Mesenchymal stem cell (in vitro differentiated cells and primary cell): ENCODE measurements at regions not wholly inside any gene's neighbourhood (a gene's known extent, or its start where the extent isn't known, plus 50 kb on each side); places are given as distances from the start of the nearest gene placed in this dataset.

Experiments
- DNase-seq: peaks from one replicate; pipeline ENCODE4 v3.0.0-alpha.2; 2013
- H2AFZ ChIP-seq: one replicate; pipeline ENCODE4 v1.6.1; 2013; ENCODE audit warnings: low read depth, mild to moderate bottlenecking, control low read depth, inconsistent platforms, low read length, moderate library complexity
- H2AK5ac ChIP-seq: 2 replicates; pipeline ENCODE4 v1.6.1; 2013; ENCODE audit warnings: low read length, moderate library complexity, mild to moderate bottlenecking, inconsistent platforms; ENCODE audit not compliant: severe bottlenecking
- H2BK120ac ChIP-seq: one replicate; pipeline ENCODE4 v1.6.1; 2013; ENCODE audit warnings: low read depth, mild to moderate bottlenecking, inconsistent platforms, low read length, moderate library complexity
- H2BK12ac ChIP-seq, 2 experiments: one replicate each; pipeline ENCODE4 v1.6.1; 2013; ENCODE audit warnings: inconsistent platforms in 2 of 2, low read length in 2 of 2, mild to moderate bottlenecking in 2 of 2, moderate library complexity in 2 of 2, control low read depth in 1 of 2
- H2BK15ac ChIP-seq: one replicate; pipeline ENCODE4 v1.6.1; 2013; ENCODE audit warnings: mild to moderate bottlenecking, low read depth, inconsistent platforms; ENCODE audit not compliant: poor library complexity, severe bottlenecking
- H2BK5ac ChIP-seq: 2 replicates; pipeline ENCODE4 v1.6.1; 2013; ENCODE audit warnings: low read depth, mild to moderate bottlenecking, low read length, control low read depth, inconsistent platforms; ENCODE audit not compliant: poor library complexity, severe bottlenecking
- H3K14ac ChIP-seq, 2 experiments: one replicate each; pipeline ENCODE4 v1.6.1; 2013; ENCODE audit warnings: inconsistent platforms in 2 of 2, low read length in 2 of 2, control low read depth in 1 of 2, mild to moderate bottlenecking in 1 of 2, moderate library complexity in 1 of 2
- H3K18ac ChIP-seq, 2 experiments: one replicate each; pipeline ENCODE4 v1.6.1; 2013; ENCODE audit warnings: inconsistent platforms in 2 of 2, low read length in 2 of 2, control low read depth in 1 of 2, low read depth in 1 of 2, mild to moderate bottlenecking in 1 of 2
- H3K23ac ChIP-seq, 2 experiments: one replicate each; pipeline ENCODE4 v1.6.1; 2013; ENCODE audit warnings: inconsistent platforms in 2 of 2, low read length in 2 of 2, mild to moderate bottlenecking in 2 of 2, moderate library complexity in 2 of 2, control low read depth in 1 of 2
- H3K27ac ChIP-seq: 2 replicates; pipeline ENCODE4 v1.5.1; 2013; ENCODE audit warnings: mild to moderate bottlenecking, moderate library complexity, low read length, control low read depth, inconsistent platforms; ENCODE audit not compliant: poor library complexity, severe bottlenecking
- H3K27me3 ChIP-seq, 2 experiments: 2 replicates each; pipeline versions ENCODE4 v1.6.1 to v1.7.0; 2013; ENCODE audit warnings: low read length in 2 of 2, mild to moderate bottlenecking in 2 of 2, moderate library complexity in 2 of 2, control low read depth in 1 of 2, inconsistent platforms in 1 of 2; ENCODE audit not compliant: control insufficient read depth in 1 of 2, insufficient read depth in 1 of 2
- H3K36me3 ChIP-seq, 2 experiments: 2 replicates each; pipeline versions ENCODE4 v1.6.1 to v1.7.0; 2013; ENCODE audit warnings: low read length in 2 of 2, control low read depth in 1 of 2, inconsistent platforms in 1 of 2, low read depth in 1 of 2, mild to moderate bottlenecking in 1 of 2; ENCODE audit not compliant: insufficient read depth in 2 of 2, control insufficient read depth in 1 of 2
- H3K4ac ChIP-seq, 2 experiments: one replicate each; pipeline ENCODE4 v1.6.1; 2013; ENCODE audit warnings: inconsistent platforms in 2 of 2, low read length in 2 of 2, mild to moderate bottlenecking in 2 of 2, moderate library complexity in 2 of 2, control low read depth in 1 of 2, low read depth in 1 of 2
- H3K4me1 ChIP-seq: 2 replicates; pipeline ENCODE4 v1.6.1; 2013; ENCODE audit warnings: low read depth, low read length, control low read depth; ENCODE audit not compliant: control insufficient read depth, insufficient read depth
- H3K4me2 ChIP-seq: 2 replicates; pipeline ENCODE4 v1.6.1; 2013; ENCODE audit warnings: low read length, mild to moderate bottlenecking, inconsistent platforms; ENCODE audit not compliant: poor library complexity, severe bottlenecking
- H3K4me3 ChIP-seq, 2 experiments: 2 replicates each; pipeline versions ENCODE4 v1.5.1 to v1.7.0; 2013; ENCODE audit warnings: low read length in 2 of 2, mild to moderate bottlenecking in 2 of 2, control low read depth in 1 of 2, low read depth in 1 of 2; ENCODE audit not compliant: insufficient read depth in 1 of 2
- H3K79me1 ChIP-seq: replicated peaks from 2 replicates; pipeline ENCODE4 v1.6.1; 2013; ENCODE audit warnings: mild to moderate bottlenecking, control low read depth, low read length, inconsistent platforms; ENCODE audit not compliant: poor library complexity, severe bottlenecking
- H3K9ac ChIP-seq: 2 replicates; pipeline ENCODE4 v1.7.0; 2013; ENCODE audit warnings: mild to moderate bottlenecking, low read length, moderate library complexity
- H3K9me3 ChIP-seq: 2 replicates; pipeline ENCODE4 v1.7.0; 2013; ENCODE audit warnings: mild to moderate bottlenecking, low read length; ENCODE audit not compliant: control insufficient read depth
- H4K8ac ChIP-seq: one replicate; pipeline ENCODE4 v1.6.1; 2013; ENCODE audit warnings: inconsistent platforms, mild to moderate bottlenecking, low read length, moderate library complexity
- H4K91ac ChIP-seq: one replicate; pipeline ENCODE4 v1.6.1; 2013; ENCODE audit warnings: mild to moderate bottlenecking, low read length, inconsistent platforms
- WGBS: methylation state at CpG from one replicate; pipeline ENCODE4 v1.1.7; 2013; ENCODE audit warnings: mixed read lengths; 5-methylcytosine and 5-hydroxymethylcytosine counted together

DNA sequence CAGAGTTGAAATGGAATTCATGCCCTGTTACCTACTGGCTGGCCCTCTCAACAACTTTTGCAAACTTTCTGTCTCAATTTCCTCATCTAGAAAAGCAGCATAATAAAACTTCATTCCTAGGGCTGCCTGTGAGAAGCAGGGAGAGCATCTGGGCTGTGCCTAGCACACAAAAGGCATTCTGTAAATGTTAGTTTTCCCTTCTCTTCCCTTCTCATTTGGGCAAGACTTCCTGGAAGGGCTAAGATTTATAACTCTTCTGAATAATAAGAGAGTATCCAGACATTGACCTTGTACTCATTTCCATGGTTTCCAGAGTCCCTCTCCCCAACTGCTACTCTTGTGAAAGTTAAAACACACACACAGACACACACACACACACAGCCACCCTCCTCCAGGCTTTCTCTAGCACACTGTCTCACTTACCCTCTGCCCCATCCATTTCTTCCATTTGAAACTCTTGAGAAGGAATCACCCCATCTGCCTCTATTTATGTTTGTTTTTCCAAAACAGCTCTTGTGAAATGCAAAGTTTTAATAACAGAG lies 302.1 kb downstream of the SMAD2 start:
- Histone ChIP-seq H3K18ac (no peak overlapping the region), H2BK120ac (no peak overlapping the region), H3K27ac (no peak overlapping the region), H4K8ac (no peak overlapping the region), H2BK5ac (no peak overlapping the region), H3K9me3 (no peaks in the 10 kb centered on the region), H3K4me3 (no peak overlapping the region), H4K91ac (no peak overlapping the region), H2BK12ac (no peak overlapping the region), H2AK5ac (no peak overlapping the region), H3K14ac (no peak overlapping the region), H2AFZ (no peak overlapping the region), H3K23ac (no peak overlapping the region), H3K79me1 (no peaks in the 10 kb centered on the region), H3K4me1 (no peaks in the 10 kb centered on the region), H3K4me2 (no peak overlapping the region), H3K4ac (no peak overlapping the region), H3K27me3 (peaks cover 0 to 13% of the 10 kb centered on the region in 2 experiments), H2BK15ac (no peak overlapping the region), H3K9ac (no peak overlapping the region), H3K36me3 (no peaks in the 10 kb centered on the region)
- peak; percentile 0 for DNase-seq

- Histone ChIP-seq H3K27me3 (peaks cover 0 to 13% of the 10 kb centered on the region in 2 experiments), H3K27ac (no peak overlapping the region), H2BK5ac (no peak overlapping the region), H4K91ac (no peak overlapping the region), H2BK15ac (no peak overlapping the region), H2AK5ac (no peak overlapping the region), H3K36me3 (no peaks in the 10 kb centered on the region), H3K14ac (no peak overlapping the region), H3K18ac (no peak overlapping the region), H2BK12ac (no peak overlapping the region), H3K4me3 (no peak overlapping the region), H3K9ac (no peak overlapping the region), H2BK120ac (no peak overlapping the region), H3K4me2 (no peak overlapping the region), H3K23ac (no peak overlapping the region), H3K9me3 (no peaks in the 10 kb centered on the region), H4K8ac (no peak overlapping the region), H3K79me1 (no peaks in the 10 kb centered on the region), H2AFZ (no peak overlapping the region), H3K4me1 (no peaks in the 10 kb centered on the region), H3K4ac (no peak overlapping the region)
- WGBS, result 75% methylated on average over 2 of the region's 3 CpGs
- no peak for DNase-seq
These were observed 303.4 kb downstream of the SMAD2 start for GRCh38 chr18:47627030-47627429.

DNA sequence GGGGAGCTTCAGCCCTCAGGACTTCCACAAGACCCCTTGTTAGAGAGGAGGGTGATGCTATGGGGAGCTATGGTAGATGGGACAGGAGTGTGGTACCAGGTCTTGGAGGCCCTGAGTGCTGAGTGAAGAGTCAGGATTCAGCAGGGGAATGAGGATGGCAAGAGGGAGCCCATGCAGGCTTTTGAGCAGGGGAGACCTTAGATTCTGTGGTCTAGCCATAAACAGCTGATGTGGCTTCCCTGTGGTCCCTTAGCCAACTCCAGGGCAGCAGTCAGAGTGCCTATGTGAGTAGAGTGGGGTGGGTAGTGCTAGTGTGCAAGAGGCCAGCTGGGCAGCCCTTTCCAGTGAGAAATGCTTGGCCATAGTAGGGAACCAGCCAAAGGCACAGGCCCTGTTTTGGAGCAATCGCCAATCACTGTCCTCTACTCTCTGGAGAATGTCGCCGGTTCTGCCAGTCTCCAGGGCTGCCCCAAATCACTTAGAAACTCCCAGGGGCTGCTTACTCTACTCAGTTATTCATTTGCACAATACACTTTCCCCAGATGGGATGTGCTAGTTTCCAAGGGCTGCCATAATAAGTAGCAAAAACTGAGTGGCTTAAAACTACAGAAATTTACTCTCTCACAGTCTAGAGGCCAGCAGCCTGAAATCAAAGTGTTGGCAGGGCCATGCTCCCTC lies 310.5 kb downstream of the SMAD2 start:
- WGBS, result 91% methylated on average over 3 of the region's 3 CpGs
- no peaks in the 10 kb centered on the region for H3K27me3 ChIP-seq
- H2BK15ac ChIP-seq, result no peak overlapping the region
- H4K91ac ChIP-seq, result no peak overlapping the region
- H2BK12ac ChIP-seq, result no peak overlapping the region
- H3K4ac ChIP-seq, result no peak overlapping the region
- H2BK5ac ChIP-seq, result no peak overlapping the region
- H3K79me1 ChIP-seq, result no peaks in the 10 kb centered on the region
- H3K4me3 ChIP-seq, result no peak overlapping the region
- no peak overlapping the region for H3K18ac ChIP-seq
- H3K4me1 ChIP-seq, result no peaks in the 10 kb centered on the region
- no peak overlapping the region for H4K8ac ChIP-seq
- H3K4me2 ChIP-seq, result no peak overlapping the region
- DNase-seq, result no peak
- H3K9me3 ChIP-seq, result no peaks in the 10 kb centered on the region
- no peak overlapping the region for H3K14ac ChIP-seq
- no peak overlapping the region for H2AK5ac ChIP-seq
- H3K9ac ChIP-seq, result no peak overlapping the region
- no peak overlapping the region for H2AFZ ChIP-seq
- no peaks in the 10 kb centered on the region for H3K36me3 ChIP-seq
- no peak overlapping the region for H2BK120ac ChIP-seq
- no peak overlapping the region for H3K27ac ChIP-seq
- H3K23ac ChIP-seq, result no peak overlapping the region

- H3K23ac ChIP-seq, result no peak overlapping the region
- H3K4me1 ChIP-seq, result no peaks in the 10 kb centered on the region
- peaks cover 0 to 3% of the 10 kb centered on the region in 2 experiments for H3K27me3 ChIP-seq
- no peak overlapping the region for H3K9ac ChIP-seq
- no peak overlapping the region for H3K4me2 ChIP-seq
- no peak overlapping the region for H3K4ac ChIP-seq
- no peak overlapping the region for H3K18ac ChIP-seq
- H3K27ac ChIP-seq, result no peak overlapping the region
- no peak overlapping the region for H2BK120ac ChIP-seq
- no peak overlapping the region for H2BK5ac ChIP-seq
- H4K91ac ChIP-seq, result no peak overlapping the region
- H4K8ac ChIP-seq, result no peak overlapping the region
- no peak for DNase-seq
- H2AFZ ChIP-seq, result no peak overlapping the region
- H2BK12ac ChIP-seq, result no peak overlapping the region
- no peak overlapping the region for H3K14ac ChIP-seq
- H2AK5ac ChIP-seq, result no peak overlapping the region
- H3K79me1 ChIP-seq, result no peaks in the 10 kb centered on the region
- 83% methylated on average over 3 of the region's 3 CpGs for WGBS
- H3K9me3 ChIP-seq, result no peaks in the 10 kb centered on the region
- H3K36me3 ChIP-seq, result no peaks in the 10 kb centered on the region
- no peak overlapping the region for H2BK15ac ChIP-seq
- H3K4me3 ChIP-seq, result no peak overlapping the region
These were observed 311.7 kb downstream of the SMAD2 start for GRCh38 chr18:47618758-47619157.
